AG20443 (cell line): ENCODE measurements at regions not wholly inside any gene's neighbourhood (a gene's known extent, or its start where the extent isn't known, plus 50 kb on each side); places are given as distances from the start of the nearest gene placed in this dataset.

ENCODE experiments used
- DNase-seq: peaks from one replicate; pipeline ENCODE4 v3.0.0; 2012; ENCODE audit warnings: low spot score, mixed read lengths

DNA sequence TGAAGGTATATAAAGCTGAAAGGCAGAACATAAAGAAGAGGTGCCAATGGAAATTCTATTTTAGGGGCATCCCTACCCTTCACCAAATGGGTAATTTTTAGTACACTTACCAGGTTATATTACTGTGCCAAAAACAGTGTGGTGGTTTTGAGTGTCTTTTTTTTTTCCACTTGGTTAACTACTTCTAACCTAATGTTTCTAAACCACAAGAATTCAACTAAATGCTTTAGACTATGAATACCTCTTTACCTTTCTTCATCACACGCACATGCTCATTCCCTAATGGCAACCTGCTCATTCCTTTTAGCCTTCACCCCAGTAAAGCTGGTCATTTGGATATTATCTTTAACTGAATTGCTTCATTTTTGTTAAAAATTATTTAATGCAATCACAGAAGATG is 215.6 kb downstream of the PIK3R1 start:
- no peak for DNase-seq

GRCh38 chr5:68431601-68432337 is 216.2 kb downstream of the PIK3R1 start:
- DNase-seq = no peak

GRCh38 chr5:68432682-68433081 is 217.1 kb downstream of the PIK3R1 start:
- no peak for DNase-seq

GRCh38 chr5:68433526-68433922 is 218.0 kb downstream of the PIK3R1 start:
- DNase-seq = no peak

DNA sequence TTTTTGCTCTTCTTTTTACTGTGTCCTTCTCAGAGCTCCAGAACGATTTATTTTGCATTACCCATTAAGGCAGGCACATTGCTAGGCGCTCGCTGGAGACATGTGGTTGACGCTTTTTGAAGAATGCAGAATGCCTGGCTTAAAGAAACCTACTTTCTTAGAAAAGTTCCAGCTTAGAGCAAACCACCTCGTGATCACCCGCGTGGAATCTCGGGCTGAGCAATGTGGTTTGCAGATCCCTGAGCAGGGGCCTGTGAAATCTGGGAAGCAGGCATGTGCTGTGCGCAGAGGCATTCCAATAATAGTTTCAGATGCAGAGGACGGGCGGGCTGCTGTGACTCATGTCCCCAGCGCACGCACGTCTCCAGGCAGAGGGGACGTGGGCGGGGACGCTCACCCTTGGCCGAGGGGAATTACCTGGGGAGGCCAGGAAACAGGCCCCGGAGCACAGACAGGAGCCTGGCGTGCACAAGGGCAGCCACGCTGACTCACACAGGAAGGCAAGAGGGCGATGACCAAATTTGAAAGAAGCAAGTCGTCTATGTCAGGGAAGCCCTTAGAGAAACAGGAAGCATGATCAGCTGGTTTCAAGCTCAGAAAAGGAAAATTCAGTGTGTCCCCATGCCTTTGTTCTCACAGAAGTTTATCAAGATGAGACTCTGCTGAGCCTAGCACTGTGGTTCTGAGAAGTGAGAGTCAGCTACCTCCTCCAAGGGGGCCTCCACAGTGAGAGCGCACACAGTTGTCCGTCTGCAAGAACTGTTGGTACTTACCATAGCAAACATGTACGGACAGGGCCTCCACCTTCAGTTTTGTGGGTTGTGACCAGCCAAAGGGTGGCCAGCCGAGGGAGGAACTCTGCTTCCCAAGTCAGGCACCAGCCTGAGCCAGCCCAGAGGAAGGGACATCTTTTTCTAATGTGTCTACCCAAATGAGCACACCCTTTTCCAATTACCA is 218.6 kb downstream of the PIK3R1 start:
- DNase-seq = peak; percentile 97

DNA sequence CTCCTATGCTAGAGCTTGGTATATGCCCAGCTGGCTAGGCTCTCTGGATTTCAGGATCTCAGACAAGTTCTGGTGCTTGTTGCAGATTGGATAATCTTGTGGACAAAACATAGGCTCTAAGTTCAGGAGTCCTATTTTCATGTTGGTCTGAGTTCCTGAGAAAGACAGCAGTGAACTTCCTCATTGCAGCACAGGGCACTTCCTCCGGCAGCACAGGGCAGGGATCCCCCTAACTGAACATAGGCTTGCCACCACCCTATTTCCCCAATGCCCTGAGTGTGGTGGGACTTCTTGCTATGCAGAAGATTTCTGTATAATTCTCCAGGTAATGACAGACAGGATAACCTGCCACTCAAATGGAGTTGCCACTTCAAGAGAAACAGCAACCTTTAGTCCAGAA is 220.1 kb downstream of the PIK3R1 start:
- no peak for DNase-seq

GRCh38 chr5:68436686-68437520 is 221.3 kb downstream of the PIK3R1 start:
- no peak for DNase-seq

- DNase-seq = no peak
Measured at GRCh38 chr5:68438876-68439275, 223.3 kb downstream of the PIK3R1 start.

DNA sequence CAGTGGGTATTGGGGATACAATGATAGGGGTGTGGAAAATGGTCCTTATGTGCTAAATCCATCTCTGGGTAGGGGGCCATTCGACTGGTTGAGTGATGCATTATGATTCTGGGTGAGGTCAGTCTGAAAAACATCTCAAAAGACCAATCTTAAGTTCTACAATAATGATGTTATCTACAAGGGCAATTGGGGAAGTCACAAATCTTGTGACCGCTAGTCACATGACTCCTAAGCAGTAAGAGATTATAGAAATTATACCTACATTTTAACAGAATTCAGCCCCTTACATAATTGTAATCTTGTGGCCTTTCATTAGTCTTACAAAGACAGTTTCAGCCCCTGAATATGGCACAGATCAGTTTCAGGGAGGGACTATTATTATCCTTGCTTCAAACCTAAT is 224.7 kb downstream of the PIK3R1 start:
- no peak for DNase-seq

GRCh38 chr5:68440651-68441050 is 225.1 kb downstream of the PIK3R1 start:
- DNase-seq = no peak

GRCh38 chr5:68441309-68442073 is 225.9 kb downstream of the PIK3R1 start:
- no peak for DNase-seq

- DNase-seq = no peak
Measured at GRCh38 chr5:68443091-68443490, 227.5 kb downstream of the PIK3R1 start.

GRCh38 chr5:68444048-68444447 is 228.5 kb downstream of the PIK3R1 start:
- no peak for DNase-seq

GRCh38 chr5:68444833-68445232 is 229.3 kb downstream of the PIK3R1 start:
- DNase-seq = no peak

DNA sequence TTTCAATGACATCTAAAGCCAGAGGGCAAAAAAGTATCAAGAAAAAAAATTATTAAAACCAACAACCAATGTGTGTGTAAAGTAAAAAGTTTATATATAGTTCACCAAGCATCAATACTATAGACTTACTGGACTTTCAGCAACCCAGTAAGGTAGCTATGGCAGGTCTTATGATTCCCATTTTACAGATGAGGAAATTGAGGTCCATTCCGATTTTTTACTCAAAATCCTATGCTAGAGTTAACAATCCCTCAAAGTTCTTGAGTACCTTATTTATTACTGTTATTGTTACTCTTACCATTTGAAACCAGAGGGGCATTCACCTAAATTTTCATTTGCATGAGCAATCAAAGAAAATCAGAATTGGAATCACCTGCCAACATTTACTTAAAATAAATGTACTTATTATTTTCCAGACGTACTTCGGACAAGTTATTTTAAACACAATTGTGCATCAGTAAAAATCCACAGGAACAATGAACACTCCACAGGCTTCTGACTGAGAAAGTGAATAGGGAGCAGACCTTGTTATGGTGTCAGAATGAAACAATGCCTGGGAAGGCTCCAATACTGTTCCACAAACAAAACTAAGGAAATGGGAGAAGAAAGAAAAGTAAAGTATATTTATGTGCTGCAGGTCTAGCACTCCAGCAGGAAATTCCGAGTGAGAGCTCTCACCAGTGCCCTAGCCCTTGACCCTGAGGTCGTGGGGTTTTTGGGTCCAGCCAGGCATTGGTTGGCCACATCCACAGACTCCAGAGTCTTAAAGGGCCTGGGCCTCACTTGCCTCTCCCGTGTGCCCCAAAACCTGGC is 229.9 kb downstream of the PIK3R1 start:
- no peak for DNase-seq

GRCh38 chr5:68446070-68446357 is 230.5 kb downstream of the PIK3R1 start:
- DNase-seq = no peak

DNA sequence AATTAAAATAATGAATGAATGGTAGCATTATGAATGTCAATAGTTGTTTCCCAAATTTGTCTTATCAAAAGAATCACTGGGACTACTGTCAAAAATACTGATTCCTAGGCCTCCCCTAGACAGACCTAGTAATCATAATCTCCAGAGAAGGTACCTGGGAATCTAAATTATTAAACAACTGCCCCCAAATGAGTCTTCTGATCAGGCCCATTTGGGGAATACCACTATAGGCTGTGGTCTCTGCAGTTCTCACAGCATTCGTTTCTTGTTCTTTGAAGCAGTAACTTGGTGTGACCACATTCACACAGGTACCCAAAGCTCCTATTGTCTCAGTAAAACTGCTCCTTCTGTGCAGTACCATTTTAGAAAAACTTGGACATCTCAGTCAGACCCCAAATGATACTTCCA is 230.9 kb downstream of the PIK3R1 start:
- DNase-seq = no peak

DNA sequence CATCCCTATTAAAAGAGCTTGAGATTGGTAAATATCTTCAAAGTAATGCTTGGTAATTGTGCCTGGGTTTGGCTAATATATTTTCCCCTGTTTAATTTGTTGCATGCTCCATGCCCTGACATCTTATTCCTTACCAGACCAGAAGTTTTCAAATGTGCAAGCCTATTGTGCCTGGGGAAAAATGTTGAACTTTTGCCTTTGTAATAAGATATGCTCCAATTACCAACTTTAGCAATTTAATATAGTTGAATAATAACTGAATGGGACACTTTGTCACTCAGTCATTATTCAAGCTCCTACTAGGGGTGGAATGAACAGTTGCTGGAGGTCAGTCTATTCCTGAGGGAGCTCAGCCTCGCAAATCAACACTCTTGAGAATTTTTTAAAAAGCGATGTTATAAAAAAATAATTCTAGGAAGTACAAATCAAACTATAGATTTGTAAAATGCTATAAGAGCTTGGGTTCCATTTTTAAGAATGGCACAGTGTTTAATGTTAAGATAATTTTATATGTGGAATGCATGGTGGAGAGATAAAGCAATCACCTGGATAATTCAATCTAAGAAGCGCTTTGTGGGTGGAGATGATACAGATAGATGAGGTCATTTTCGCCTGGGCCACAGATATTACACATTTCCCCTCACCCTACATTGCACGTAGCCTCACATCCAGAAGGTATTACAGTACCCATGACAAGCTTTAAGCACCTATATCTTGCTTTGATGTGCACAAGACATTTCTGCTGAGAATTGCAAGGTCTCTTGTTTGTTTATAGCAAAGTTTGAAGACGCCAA is 231.8 kb downstream of the PIK3R1 start:
- DNase-seq = no peak

DNA sequence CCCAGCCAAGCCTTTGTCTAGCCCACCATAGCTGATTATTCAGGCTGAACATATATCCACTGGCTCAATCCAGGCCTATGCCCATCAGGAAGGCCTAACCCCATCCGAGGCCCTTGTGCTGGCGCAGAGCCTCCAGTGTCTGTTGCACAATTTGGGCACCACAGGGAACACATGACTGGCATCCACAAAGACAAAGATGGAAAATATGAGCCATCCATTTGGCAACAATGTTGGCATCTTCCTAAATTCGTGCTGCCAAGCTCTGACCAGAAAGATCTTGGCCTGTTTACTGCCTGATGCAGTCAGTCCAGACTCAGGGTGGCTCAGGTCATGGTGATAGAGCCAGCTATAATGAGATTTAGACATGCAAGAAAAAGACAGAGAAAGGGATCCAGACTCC is 233.8 kb downstream of the PIK3R1 start:
- no peak for DNase-seq

DNA sequence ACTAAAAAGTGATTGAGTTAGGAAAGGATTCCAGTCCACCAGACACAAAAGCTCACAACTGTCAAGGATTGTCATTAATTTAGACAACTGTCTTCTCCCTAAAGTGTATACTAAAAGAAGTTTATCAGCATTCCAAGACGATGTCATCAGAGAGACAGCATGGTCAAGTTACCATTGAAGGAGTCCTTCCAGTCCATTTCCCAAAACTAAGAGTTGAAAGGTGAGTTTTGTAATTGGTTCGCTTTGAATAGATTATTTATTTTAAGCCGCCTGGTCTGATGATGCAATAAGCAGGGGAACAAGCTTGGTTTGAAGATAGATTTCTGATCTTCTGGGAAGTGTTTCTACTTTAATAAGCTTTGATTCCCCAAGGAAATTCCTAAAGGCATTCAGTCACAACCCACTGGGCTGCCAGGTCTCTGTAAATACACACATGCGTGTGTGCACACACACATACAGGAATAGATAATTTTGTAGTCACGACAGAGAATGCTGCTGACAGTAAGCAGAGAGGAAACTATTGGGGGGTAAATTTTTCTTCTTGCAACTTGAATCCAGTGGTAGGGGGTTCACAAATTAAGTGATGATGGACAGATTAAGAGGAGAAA is 234.8 kb downstream of the PIK3R1 start:
- no peak for DNase-seq
